Parathyroid adenoma (tissue), 2 donors: ENCODE measurements at regions not wholly inside any gene's neighbourhood (a gene's known extent, or its start where the extent isn't known, plus 50 kb on each side); places are given as distances from the start of the nearest gene placed in this dataset.

ENCODE experiments used
- H2AFZ ChIP-seq: fragments of 300-600 bp; sonication (generic); one replicate; pipeline ENCODE4 v1.7.0; 2017; ENCODE audit warnings: antibody characterized with exemption, mild to moderate bottlenecking
- H3K27ac ChIP-seq: fragments of 300-600 bp; sonication (generic); one replicate; pipeline ENCODE4 v1.7.0; 2017
- H3K27me3 ChIP-seq: fragments of 300-600 bp; sonication (generic); one replicate; pipeline ENCODE4 v1.7.0; 2017; ENCODE audit warnings: low read length; ENCODE audit not compliant: control insufficient read depth, insufficient read depth
- H3K36me3 ChIP-seq: fragments of 300-600 bp; sonication (generic); one replicate; pipeline ENCODE4 v1.7.0; 2017; ENCODE audit warnings: low read length; ENCODE audit not compliant: control insufficient read depth, insufficient read depth
- H3K4me1 ChIP-seq: fragments of 300-600 bp; sonication (generic); one replicate; pipeline ENCODE4 v1.7.0; 2017; ENCODE audit warnings: control low read depth
- H3K4me2 ChIP-seq: fragments of 300-600 bp; sonication (generic); one replicate; pipeline ENCODE4 v1.7.0; 2017; ENCODE audit warnings: low read length
- H3K4me3 ChIP-seq: fragments of 300-600 bp; sonication (generic); one replicate; pipeline ENCODE4 v1.7.0; 2017; ENCODE audit warnings: low read depth, low read length
- H3K79me2 ChIP-seq: fragments of 300-600 bp; sonication (generic); one replicate; pipeline ENCODE4 v1.7.0; 2017; ENCODE audit warnings: control low read depth
- H3K9ac ChIP-seq: fragments of 300-600 bp; sonication (generic); one replicate; pipeline ENCODE4 v1.7.0; 2017; ENCODE audit warnings: mild to moderate bottlenecking
- H3K9me3 ChIP-seq: fragments of 300-600 bp; sonication (generic); one replicate; pipeline ENCODE4 v1.7.0; 2017; ENCODE audit warnings: low read length; ENCODE audit not compliant: control insufficient read depth
- TF ChIP-seq, protein P1 (sequence below): fragments of 300-600 bp; sonication (generic); IDR thresholded peaks from one replicate; pipeline ENCODE4 v1.7.0; 2017; ENCODE audit warnings: antibody characterized with exemption, mild to moderate bottlenecking
- donor health status: primary hyperparathyroidism.

DNA sequence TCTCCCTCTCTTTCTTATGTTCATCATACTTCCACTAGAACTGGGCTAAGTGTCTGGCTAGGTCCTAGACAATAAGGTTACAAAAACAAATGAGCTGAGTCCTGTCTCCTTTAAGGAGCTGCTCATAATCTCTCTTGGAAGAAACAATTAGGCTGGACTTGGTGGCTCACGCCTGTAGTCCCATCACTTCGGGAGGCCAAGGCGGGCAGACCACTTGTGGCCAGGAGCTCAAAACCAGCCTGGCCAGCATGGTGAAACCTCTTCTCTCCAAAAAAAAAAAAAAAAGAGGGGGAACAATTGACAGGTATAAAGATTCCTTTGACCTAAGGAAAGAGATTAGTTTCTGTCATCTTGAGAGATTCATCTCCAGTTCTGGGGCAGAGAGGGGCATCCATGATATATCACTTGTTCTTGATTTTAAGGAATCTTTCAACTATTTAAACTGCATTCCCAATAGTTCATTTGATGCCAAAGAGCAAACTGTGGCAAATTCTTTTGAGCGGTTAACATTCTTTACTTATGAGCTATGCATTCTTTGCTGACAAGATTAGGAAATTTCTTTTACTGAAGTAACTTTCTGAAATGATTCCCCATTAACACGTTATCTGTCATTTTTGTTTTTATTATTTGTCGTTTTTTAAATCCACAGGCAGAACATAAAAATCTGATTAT is 125.5 kb downstream of the C11orf87 start:
- H3K36me3 ChIP-seq: no peaks in the 10 kb centered on the region
- no peak overlapping the region for H3K27ac ChIP-seq
- no peak overlapping the region for H2AFZ ChIP-seq
- no peaks in the 10 kb centered on the region for H3K79me2 ChIP-seq
- no peaks in the 10 kb centered on the region for H3K4me1 ChIP-seq
- no peak overlapping the region for H3K4me2 ChIP-seq
- H3K9me3 ChIP-seq: no peaks in the 10 kb centered on the region
- H3K27me3 ChIP-seq: no peaks in the 10 kb centered on the region
- TF ChIP-seq, protein P1, sequence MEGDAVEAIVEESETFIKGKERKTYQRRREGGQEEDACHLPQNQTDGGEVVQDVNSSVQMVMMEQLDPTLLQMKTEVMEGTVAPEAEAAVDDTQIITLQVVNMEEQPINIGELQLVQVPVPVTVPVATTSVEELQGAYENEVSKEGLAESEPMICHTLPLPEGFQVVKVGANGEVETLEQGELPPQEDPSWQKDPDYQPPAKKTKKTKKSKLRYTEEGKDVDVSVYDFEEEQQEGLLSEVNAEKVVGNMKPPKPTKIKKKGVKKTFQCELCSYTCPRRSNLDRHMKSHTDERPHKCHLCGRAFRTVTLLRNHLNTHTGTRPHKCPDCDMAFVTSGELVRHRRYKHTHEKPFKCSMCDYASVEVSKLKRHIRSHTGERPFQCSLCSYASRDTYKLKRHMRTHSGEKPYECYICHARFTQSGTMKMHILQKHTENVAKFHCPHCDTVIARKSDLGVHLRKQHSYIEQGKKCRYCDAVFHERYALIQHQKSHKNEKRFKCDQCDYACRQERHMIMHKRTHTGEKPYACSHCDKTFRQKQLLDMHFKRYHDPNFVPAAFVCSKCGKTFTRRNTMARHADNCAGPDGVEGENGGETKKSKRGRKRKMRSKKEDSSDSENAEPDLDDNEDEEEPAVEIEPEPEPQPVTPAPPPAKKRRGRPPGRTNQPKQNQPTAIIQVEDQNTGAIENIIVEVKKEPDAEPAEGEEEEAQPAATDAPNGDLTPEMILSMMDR: no peak
- no peak overlapping the region for H3K9ac ChIP-seq
- H3K4me3 ChIP-seq: no peak overlapping the region

DNA sequence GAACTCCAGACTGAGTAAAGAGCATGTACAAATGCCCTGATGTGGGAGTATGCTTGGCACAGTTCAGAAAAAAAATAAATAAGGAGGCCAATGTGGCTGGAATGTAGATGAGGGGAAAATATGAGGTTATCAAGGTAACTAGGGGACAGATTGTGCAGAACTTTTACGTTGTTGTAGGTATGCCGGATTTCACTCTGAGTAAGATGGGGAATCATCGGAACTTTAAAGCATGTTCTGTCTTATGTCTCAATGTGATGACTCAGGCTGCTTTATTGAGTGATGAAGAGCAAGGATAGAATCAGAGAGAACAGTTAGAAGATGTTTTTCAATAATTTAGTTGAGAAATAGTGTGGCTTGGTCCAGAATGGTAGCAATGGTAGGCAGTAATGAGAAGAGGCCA is 130.4 kb downstream of the C11orf87 start:
- TF ChIP-seq, protein P1: no peak
- Histone ChIP-seq H3K79me2 (no peaks in the 10 kb centered on the region), H3K4me1 (no peaks in the 10 kb centered on the region), H3K9me3 (no peaks in the 10 kb centered on the region), H3K27me3 (no peaks in the 10 kb centered on the region), H3K27ac (no peak overlapping the region), H3K36me3 (no peaks in the 10 kb centered on the region), H3K4me3 (no peak overlapping the region), H3K9ac (no peak overlapping the region), H2AFZ (no peak overlapping the region), H3K4me2 (no peak overlapping the region)

DNA sequence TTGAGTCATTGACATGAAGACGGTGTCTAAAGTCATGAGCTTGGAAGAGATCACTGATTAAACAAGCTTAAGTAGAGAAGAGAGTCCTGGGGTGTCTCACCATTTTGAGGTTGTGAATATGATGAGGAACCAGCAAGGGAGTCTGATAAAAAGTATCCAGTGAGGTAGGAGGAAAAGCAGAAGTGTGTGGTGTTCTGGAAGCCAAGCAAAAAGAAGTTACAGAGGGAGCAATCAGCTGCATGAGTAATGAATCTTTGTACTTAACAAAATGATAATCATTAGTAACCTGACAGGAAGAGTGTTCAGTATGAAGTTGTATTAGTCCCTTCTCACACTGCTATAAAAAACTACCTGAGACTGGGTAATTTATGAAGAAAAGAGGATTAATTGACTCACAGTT is 131.3 kb downstream of the C11orf87 start:
- Histone ChIP-seq H3K9ac (no peak overlapping the region), H3K9me3 (no peaks in the 10 kb centered on the region), H3K4me2 (no peak overlapping the region), H3K27me3 (no peaks in the 10 kb centered on the region), H3K27ac (no peak overlapping the region), H3K4me3 (no peak overlapping the region), H3K79me2 (no peaks in the 10 kb centered on the region), H3K36me3 (no peaks in the 10 kb centered on the region), H3K4me1 (no peaks in the 10 kb centered on the region), H2AFZ (no peak overlapping the region)
- TF ChIP-seq, protein P1: no peak

DNA sequence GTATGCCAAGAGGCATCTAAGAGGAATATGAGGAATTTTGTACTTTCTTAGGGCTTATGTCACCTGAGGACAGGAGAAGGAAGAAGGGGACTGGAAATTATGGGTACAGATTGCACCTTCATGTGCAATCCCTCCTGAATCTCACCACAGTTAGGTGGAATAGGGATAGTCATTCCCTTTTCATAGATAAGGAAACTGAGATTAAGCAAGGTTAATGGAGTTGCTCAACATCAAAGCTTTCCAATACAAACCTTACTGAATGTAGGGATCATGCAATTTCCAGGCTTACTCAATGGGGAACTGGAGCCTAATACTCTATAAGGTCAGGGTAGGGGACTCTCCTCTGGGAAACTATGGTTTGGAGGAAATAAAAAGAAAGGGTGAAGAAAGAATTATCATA is 133.0 kb downstream of the C11orf87 start:
- Histone ChIP-seq H3K9ac (no peak overlapping the region), H3K4me2 (no peak overlapping the region), H3K79me2 (no peaks in the 10 kb centered on the region), H3K4me1 (no peaks in the 10 kb centered on the region), H3K4me3 (no peak overlapping the region), H2AFZ (no peak overlapping the region), H3K9me3 (no peaks in the 10 kb centered on the region), H3K27ac (no peak overlapping the region), H3K36me3 (no peaks in the 10 kb centered on the region), H3K27me3 (no peaks in the 10 kb centered on the region)
- TF ChIP-seq, protein P1: no peak

GRCh38 chr11:109564241-109564640 is 142.3 kb downstream of the C11orf87 start:
- TF ChIP-seq, protein P1: no peak
- Histone ChIP-seq H3K36me3 (no peaks in the 10 kb centered on the region), H3K9ac (no peak overlapping the region), H3K9me3 (no peaks in the 10 kb centered on the region), H3K4me1 (no peaks in the 10 kb centered on the region), H3K4me3 (no peak overlapping the region), H3K27ac (no peak overlapping the region), H3K27me3 (no peaks in the 10 kb centered on the region), H3K79me2 (no peaks in the 10 kb centered on the region), H3K4me2 (no peak overlapping the region), H2AFZ (no peak overlapping the region)
